SK-N-SH (cell line): ENCODE measurements at regions not wholly inside any gene's neighbourhood (a gene's known extent, or its start where the extent isn't known, plus 50 kb on each side); places are given as distances from the start of the nearest gene placed in this dataset.

Source experiments
- CTCF ChIA-PET: fragments of 300-600, 350-600 bp; formaldehyde crosslinking; extraction: SDS; loops from one replicate; lab custom pipeline; 2021; lab: Yijun Ruan, JAX
- POLR2A ChIA-PET: fragments of 350-600 bp; sonication (Branson Sonifier 250); formaldehyde crosslinking; extraction: SDS; loops from one replicate; lab custom pipeline; 2020; ENCODE audit warnings: antibody characterized with exemption, inconsistent platforms; lab: Yijun Ruan, JAX
- DNase-seq: peaks from one replicate; pipeline ENCODE4 v3.0.0; 2012
- H2AFZ ChIP-seq: fragments of 200-600 bp; sonication (generic); 2 replicates; pipeline ENCODE4 v1.8.1; 2016; ENCODE audit warnings: antibody characterized with exemption, mild to moderate bottlenecking, low read depth
- H3F3A ChIP-seq: fragments of 200-600 bp; sonication (generic); replicated peaks from 2 replicates; pipeline ENCODE3; 2016; ENCODE audit warnings: antibody characterized with exemption, mild to moderate bottlenecking; ENCODE audit not compliant: insufficient read depth
- H3K27ac ChIP-seq, 2 experiments: fragments of 200-500 bp in 1 of 2; fragments of 200-600 bp in 1 of 2; sonication (Bioruptor generic) in 1 of 2; sonication (generic), shearing (Covaris generic) in 1 of 2; 2 replicates each; pipeline versions ENCODE4 v1.5.1 to v1.6.1; 2014 to 2016; ENCODE audit warnings: low read depth in 2 of 2, inconsistent platforms in 1 of 2, low read length in 1 of 2, mild to moderate bottlenecking in 1 of 2, mixed read lengths in 1 of 2
- H3K27me3 ChIP-seq: fragments of 200-600 bp; sonication (generic), shearing (Covaris generic); 2 replicates; pipeline ENCODE4 v1.6.1; 2016; ENCODE audit warnings: mixed run types; ENCODE audit not compliant: insufficient read depth
- H3K36me3 ChIP-seq, 2 experiments: fragments of 200-500 bp in 1 of 2; fragments of 200-600 bp in 1 of 2; sonication (Bioruptor generic) in 1 of 2; sonication (generic) in 1 of 2; replicated peaks in 1 of 2; 2 replicates each; pipeline versions ENCODE3 to v1.5.1; 2014 to 2016; ENCODE audit warnings: low read length in 1 of 2, mild to moderate bottlenecking in 1 of 2; ENCODE audit not compliant: insufficient read depth in 2 of 2, control insufficient read depth in 1 of 2
- H3K4me1 ChIP-seq, 2 experiments: fragments of 200-500 bp in 1 of 2; fragments of 200-600 bp in 1 of 2; sonication (Bioruptor generic) in 1 of 2; sonication (generic), shearing (Covaris generic) in 1 of 2; 2 replicates each; pipeline versions ENCODE4 v1.5.1 to v1.6.1; 2014 to 2016; ENCODE audit warnings: low read depth in 1 of 2, low read length in 1 of 2, mixed run types in 1 of 2; ENCODE audit not compliant: insufficient read depth in 2 of 2, control insufficient read depth in 1 of 2
- H3K4me2 ChIP-seq: fragments of 200-600 bp; sonication (generic), shearing (Covaris generic); 2 replicates; pipeline ENCODE4 v1.6.1; 2017; ENCODE audit warnings: mixed run types
- H3K4me3 ChIP-seq, 2 experiments: fragments of 200-500 bp in 1 of 2; fragments of 200-600 bp in 1 of 2; sonication (Bioruptor generic) in 1 of 2; sonication (generic), shearing (Covaris generic) in 1 of 2; 2 replicates each; pipeline versions ENCODE4 v1.5.1 to v1.8.1; 2014 to 2016; ENCODE audit warnings: low read depth in 2 of 2, inconsistent platforms in 1 of 2, low read length in 1 of 2, mild to moderate bottlenecking in 1 of 2, mixed read lengths in 1 of 2, moderate library complexity in 1 of 2
- H3K79me2 ChIP-seq: fragments of 200-600 bp; sonication (generic); 2 replicates; pipeline ENCODE4 v1.8.1; 2017; ENCODE audit warnings: mild to moderate bottlenecking; ENCODE audit not compliant: insufficient read depth
- H3K9ac ChIP-seq: fragments of 200-600 bp; sonication (generic); 2 replicates; pipeline ENCODE4 v1.6.1; 2017; ENCODE audit warnings: mixed run types
- H3K9me2 ChIP-seq: fragments of 200-600 bp; sonication (generic); 2 replicates; pipeline ENCODE4 v1.6.1; 2017; ENCODE audit warnings: mixed run types
- H3K9me3 ChIP-seq: fragments of 200-600 bp; sonication (generic); 2 replicates; pipeline ENCODE4 v1.6.1; 2017; ENCODE audit warnings: mixed run types, mild to moderate bottlenecking, moderate library complexity
- H4K20me1 ChIP-seq: fragments of 200-600 bp; sonication (generic); 2 replicates; pipeline ENCODE4 v1.6.1; 2017; ENCODE audit warnings: mild to moderate bottlenecking, mixed run types; ENCODE audit not compliant: insufficient read depth
- CHD2 ChIP-seq: fragments of 150-350 bp; IDR thresholded peaks from 2 replicates; pipeline ENCODE4 v1.6.1; 2018; ENCODE audit warnings: low read length; ENCODE audit not compliant: partially characterized antibody
- FOSL2 ChIP-seq: IDR thresholded peaks from 2 replicates; pipeline ENCODE4 v1.4.0; 2012; ENCODE audit warnings: low read depth, mild to moderate bottlenecking, moderate library complexity, borderline replicate concordance
- FOXM1 ChIP-seq: IDR thresholded peaks from 2 replicates; pipeline ENCODE4 v1.4.0; 2012; ENCODE audit warnings: low read depth, mild to moderate bottlenecking
- GABPA ChIP-seq: IDR thresholded peaks from 2 replicates; pipeline ENCODE4 v1.4.0; 2012; ENCODE audit warnings: low read depth, mild to moderate bottlenecking
- MEF2A ChIP-seq: IDR thresholded peaks from 2 replicates; pipeline ENCODE4 v1.4.0; 2012; ENCODE audit warnings: low read depth, borderline replicate concordance
- MXI1 ChIP-seq: IDR thresholded peaks from 2 replicates; pipeline ENCODE4 v1.6.1; 2012; ENCODE audit warnings: mild to moderate bottlenecking, low read depth, low read length, improper control_type of control experiment
- NRF1 ChIP-seq: IDR thresholded peaks from 2 replicates; pipeline ENCODE4 v1.6.1; 2012; ENCODE audit warnings: low read depth, mild to moderate bottlenecking, low read length
- POLR2AphosphoS5 ChIP-seq: IDR thresholded peaks from 2 replicates; pipeline ENCODE4 v1.6.1; 2012; ENCODE audit warnings: low read depth, low read length
- RAD21 ChIP-seq: IDR thresholded peaks from 2 replicates; pipeline ENCODE4 v1.6.1; 2012; ENCODE audit warnings: mild to moderate bottlenecking, low read length
- RCOR1 ChIP-seq: fragments of 150-350 bp; IDR thresholded peaks from 2 replicates; pipeline ENCODE4 v1.6.1; 2017; ENCODE audit warnings: antibody characterized with exemption, low read length
- RFX5 ChIP-seq: IDR thresholded peaks from 2 replicates; pipeline ENCODE4 v1.6.1; 2012; ENCODE audit warnings: mild to moderate bottlenecking, improper control_type of control experiment, low read length
- SIN3A ChIP-seq: IDR thresholded peaks from 2 replicates; pipeline ENCODE4 v1.6.1; 2012; ENCODE audit warnings: low read depth, mild to moderate bottlenecking, low read length, moderate library complexity, borderline replicate concordance
- TEAD4 ChIP-seq: IDR thresholded peaks from 2 replicates; pipeline ENCODE4 v1.4.0; 2012; ENCODE audit warnings: mild to moderate bottlenecking, borderline replicate concordance; ENCODE audit not compliant: insufficient read depth
- WGBS: methylation state at CpG from one replicate; pipeline ENCODE4 v1.1.6; 2017; ENCODE audit warnings: low lambda C conversion rate; 5-methylcytosine and 5-hydroxymethylcytosine counted together
- TF ChIP-seq, protein P1 (sequence below): IDR thresholded peaks from 2 replicates; pipeline ENCODE4 v1.6.1; 2012; ENCODE audit warnings: mild to moderate bottlenecking, low read depth, low read length, moderate library complexity
- TF ChIP-seq, protein P2 (sequence below): IDR thresholded peaks from 2 replicates; pipeline ENCODE4 v1.4.0; 2012; ENCODE audit warnings: low read depth, borderline replicate concordance
- TF ChIP-seq, protein P3 (sequence below): fragments of 150-350 bp; IDR thresholded peaks from 2 replicates; pipeline ENCODE4 v1.6.1; 2017; ENCODE audit warnings: antibody characterized with exemption, low read length, low read depth, borderline replicate concordance
- TF ChIP-seq, protein P4 (sequence below): fragments of 150-350 bp; IDR thresholded peaks from 2 replicates; pipeline ENCODE4 v1.6.1; 2016; ENCODE audit warnings: mild to moderate bottlenecking, low read depth, low read length
- TF ChIP-seq, protein P5 (sequence below): IDR thresholded peaks from 2 replicates; pipeline ENCODE4 v1.4.0; 2012; ENCODE audit warnings: low read depth

DNA sequence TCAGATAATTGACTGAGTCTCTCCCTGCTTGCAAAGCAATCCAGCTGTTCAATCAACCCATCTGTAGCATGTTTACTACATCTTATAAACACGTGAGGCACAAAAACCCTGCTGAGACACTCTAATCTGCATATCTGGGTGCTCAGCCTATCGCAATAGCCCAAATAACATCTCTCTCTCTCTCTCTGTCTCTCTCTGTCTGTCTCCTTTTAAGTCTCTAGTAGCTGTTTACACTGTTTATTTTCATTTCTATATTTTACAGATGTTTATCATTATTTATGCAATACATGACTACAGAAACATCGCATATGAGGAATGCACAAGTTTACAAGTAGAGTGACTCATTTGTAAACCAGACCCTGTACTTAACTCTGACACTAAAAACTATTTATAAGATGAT, 422.1 kb upstream of the DSEL start:
- H3K4me1 ChIP-seq, result no peaks in the 10 kb centered on the region
- no peak for DNase-seq
- no peaks in the 10 kb centered on the region for H3K9me2 ChIP-seq
- H2AFZ ChIP-seq, result no peak overlapping the region
- H3K4me2 ChIP-seq, result no peak overlapping the region
- H3K79me2 ChIP-seq, result no peaks in the 10 kb centered on the region
- TF ChIP-seq, protein P1, sequence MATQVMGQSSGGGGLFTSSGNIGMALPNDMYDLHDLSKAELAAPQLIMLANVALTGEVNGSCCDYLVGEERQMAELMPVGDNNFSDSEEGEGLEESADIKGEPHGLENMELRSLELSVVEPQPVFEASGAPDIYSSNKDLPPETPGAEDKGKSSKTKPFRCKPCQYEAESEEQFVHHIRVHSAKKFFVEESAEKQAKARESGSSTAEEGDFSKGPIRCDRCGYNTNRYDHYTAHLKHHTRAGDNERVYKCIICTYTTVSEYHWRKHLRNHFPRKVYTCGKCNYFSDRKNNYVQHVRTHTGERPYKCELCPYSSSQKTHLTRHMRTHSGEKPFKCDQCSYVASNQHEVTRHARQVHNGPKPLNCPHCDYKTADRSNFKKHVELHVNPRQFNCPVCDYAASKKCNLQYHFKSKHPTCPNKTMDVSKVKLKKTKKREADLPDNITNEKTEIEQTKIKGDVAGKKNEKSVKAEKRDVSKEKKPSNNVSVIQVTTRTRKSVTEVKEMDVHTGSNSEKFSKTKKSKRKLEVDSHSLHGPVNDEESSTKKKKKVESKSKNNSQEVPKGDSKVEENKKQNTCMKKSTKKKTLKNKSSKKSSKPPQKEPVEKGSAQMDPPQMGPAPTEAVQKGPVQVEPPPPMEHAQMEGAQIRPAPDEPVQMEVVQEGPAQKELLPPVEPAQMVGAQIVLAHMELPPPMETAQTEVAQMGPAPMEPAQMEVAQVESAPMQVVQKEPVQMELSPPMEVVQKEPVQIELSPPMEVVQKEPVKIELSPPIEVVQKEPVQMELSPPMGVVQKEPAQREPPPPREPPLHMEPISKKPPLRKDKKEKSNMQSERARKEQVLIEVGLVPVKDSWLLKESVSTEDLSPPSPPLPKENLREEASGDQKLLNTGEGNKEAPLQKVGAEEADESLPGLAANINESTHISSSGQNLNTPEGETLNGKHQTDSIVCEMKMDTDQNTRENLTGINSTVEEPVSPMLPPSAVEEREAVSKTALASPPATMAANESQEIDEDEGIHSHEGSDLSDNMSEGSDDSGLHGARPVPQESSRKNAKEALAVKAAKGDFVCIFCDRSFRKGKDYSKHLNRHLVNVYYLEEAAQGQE, result no peak
- TF ChIP-seq NRF1 (no peak), SIN3A (no peak), TEAD4 (no peak), RAD21 (no peak), POLR2AphosphoS5 (no peak), GABPA (no peak), FOSL2 (no peak), CHD2 (no peak), RFX5 (no peak), MEF2A (no peak), RCOR1 (no peak), MXI1 (no peak), FOXM1 (no peak)
- TF ChIP-seq, protein P2, sequence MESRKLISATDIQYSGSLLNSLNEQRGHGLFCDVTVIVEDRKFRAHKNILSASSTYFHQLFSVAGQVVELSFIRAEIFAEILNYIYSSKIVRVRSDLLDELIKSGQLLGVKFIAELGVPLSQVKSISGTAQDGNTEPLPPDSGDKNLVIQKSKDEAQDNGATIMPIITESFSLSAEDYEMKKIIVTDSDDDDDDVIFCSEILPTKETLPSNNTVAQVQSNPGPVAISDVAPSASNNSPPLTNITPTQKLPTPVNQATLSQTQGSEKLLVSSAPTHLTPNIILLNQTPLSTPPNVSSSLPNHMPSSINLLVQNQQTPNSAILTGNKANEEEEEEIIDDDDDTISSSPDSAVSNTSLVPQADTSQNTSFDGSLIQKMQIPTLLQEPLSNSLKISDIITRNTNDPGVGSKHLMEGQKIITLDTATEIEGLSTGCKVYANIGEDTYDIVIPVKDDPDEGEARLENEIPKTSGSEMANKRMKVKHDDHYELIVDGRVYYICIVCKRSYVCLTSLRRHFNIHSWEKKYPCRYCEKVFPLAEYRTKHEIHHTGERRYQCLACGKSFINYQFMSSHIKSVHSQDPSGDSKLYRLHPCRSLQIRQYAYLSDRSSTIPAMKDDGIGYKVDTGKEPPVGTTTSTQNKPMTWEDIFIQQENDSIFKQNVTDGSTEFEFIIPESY, result no peak
- TF ChIP-seq, protein P3, sequence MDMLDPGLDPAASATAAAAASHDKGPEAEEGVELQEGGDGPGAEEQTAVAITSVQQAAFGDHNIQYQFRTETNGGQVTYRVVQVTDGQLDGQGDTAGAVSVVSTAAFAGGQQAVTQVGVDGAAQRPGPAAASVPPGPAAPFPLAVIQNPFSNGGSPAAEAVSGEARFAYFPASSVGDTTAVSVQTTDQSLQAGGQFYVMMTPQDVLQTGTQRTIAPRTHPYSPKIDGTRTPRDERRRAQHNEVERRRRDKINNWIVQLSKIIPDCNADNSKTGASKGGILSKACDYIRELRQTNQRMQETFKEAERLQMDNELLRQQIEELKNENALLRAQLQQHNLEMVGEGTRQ, result no peak
- TF ChIP-seq, protein P4, sequence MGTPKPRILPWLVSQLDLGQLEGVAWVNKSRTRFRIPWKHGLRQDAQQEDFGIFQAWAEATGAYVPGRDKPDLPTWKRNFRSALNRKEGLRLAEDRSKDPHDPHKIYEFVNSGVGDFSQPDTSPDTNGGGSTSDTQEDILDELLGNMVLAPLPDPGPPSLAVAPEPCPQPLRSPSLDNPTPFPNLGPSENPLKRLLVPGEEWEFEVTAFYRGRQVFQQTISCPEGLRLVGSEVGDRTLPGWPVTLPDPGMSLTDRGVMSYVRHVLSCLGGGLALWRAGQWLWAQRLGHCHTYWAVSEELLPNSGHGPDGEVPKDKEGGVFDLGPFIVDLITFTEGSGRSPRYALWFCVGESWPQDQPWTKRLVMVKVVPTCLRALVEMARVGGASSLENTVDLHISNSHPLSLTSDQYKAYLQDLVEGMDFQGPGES, result no peak
- TF ChIP-seq, protein P5, sequence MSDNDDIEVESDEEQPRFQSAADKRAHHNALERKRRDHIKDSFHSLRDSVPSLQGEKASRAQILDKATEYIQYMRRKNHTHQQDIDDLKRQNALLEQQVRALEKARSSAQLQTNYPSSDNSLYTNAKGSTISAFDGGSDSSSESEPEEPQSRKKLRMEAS, result no peak
- TF ChIP-seq, all 33 proteins: peak for 0
- Histone ChIP-seq H3K9ac (no peak overlapping the region), H3F3A (no peaks in the 10 kb centered on the region), H3K36me3 (no peaks in the 10 kb centered on the region), H3K4me3 (no peak overlapping the region), H3K9me3 (no peaks in the 10 kb centered on the region), H3K27ac (no peak overlapping the region), H3K27me3 (no peaks in the 10 kb centered on the region), H4K20me1 (no peaks in the 10 kb centered on the region)
- POLR2A ChIA-PET, result no interaction called here
- CTCF ChIA-PET, result no interaction called here
- 73% methylated on average over 3 of the region's 3 CpGs for whole genome bisulfite sequencing
